Transverse colon (tissue), 3 donors: ENCODE measurements at regions not wholly inside any gene's neighbourhood (a gene's known extent, or its start where the extent isn't known, plus 50 kb on each side); places are given as distances from the start of the nearest gene placed in this dataset.
A peak's percentile ranks its signal among the peaks of the same experiment; 100 is the strongest.

Source experiments
- CTCF ChIP-seq, 5 experiments: fragments of 200-600 bp in 3 of 5; fragments of 450-650 bp in 2 of 5; sonication (generic) in 3 of 5; IDR thresholded peaks; 1 replicate in 2 of 5; 2 replicates in 3 of 5; pipeline ENCODE4 v1.5.1; 2016 to 2017; ENCODE audit warnings: antibody characterized with exemption in 5 of 5, inconsistent platforms in 3 of 5, mild to moderate bottlenecking in 2 of 5, moderate library complexity in 1 of 5
- EP300 ChIP-seq: sonication (generic); formaldehyde crosslinking; IDR thresholded peaks from one replicate; pipeline ENCODE4 v1.6.1; 2017; ENCODE audit warnings: antibody characterized with exemption, low read depth
- POLR2A ChIP-seq: fragments of 450-650 bp; IDR thresholded peaks from one replicate; pipeline ENCODE4 v1.6.1; 2016; ENCODE audit warnings: antibody characterized with exemption, mild to moderate bottlenecking, moderate library complexity

GRCh38 chr20:40160097-40160550, 528.9 kb downstream of the MAFB start:
- no peak for TF ChIP-seq POLR2A
- peak; percentile 39 to 69 (median 55) for TF ChIP-seq CTCF (IDR thresholded peaks at IDR 0.05)
- no peak for TF ChIP-seq EP300
